ENCODE measurements at regions not wholly inside any gene's neighbourhood (a gene's known extent, or its start where the extent isn't known, plus 50 kb on each side); places are given as distances from the start of the nearest gene placed in this dataset.

GRCh38 chr21:38082936-38083485, 166.8 kb upstream of the KCNJ6 start:
- TF ChIP-seq PHF8 (IDR thresholded peaks at IDR 0.05; ENCODE audit: borderline replicate concordance, low read depth) (no peak), KDM1A (IDR thresholded peaks at IDR 0.05; ENCODE audit: low read depth) (no peak), JUN (IDR thresholded peaks at IDR 0.05) (no peak), HMGXB4 (CRISPR knock-in tag; IDR thresholded peaks at IDR 0.05; ENCODE audit: borderline replicate concordance) (no peak), CTCF (IDR thresholded peaks at IDR 0.05) (no peak), RCOR1 (IDR thresholded peaks at IDR 0.05; ENCODE audit: low read depth, low read length) (no peak), POLR2A (IDR thresholded peaks at IDR 0.05; ENCODE audit: low read length) (no peak), SMC3 (IDR thresholded peaks at IDR 0.05) (no peak), KDM5A (IDR thresholded peaks at IDR 0.05) (no peak), ELK1 (IDR thresholded peaks at IDR 0.05; ENCODE audit: low read depth, low read length) (no peak), CHD4 (IDR thresholded peaks at IDR 0.05; ENCODE audit: borderline replicate concordance) (no peak), HDAC2 (IDR thresholded peaks at IDR 0.05) (no peak), CEBPB (IDR thresholded peaks at IDR 0.05) (no peak)

Measured in A549 (cell line).